ENCODE measurements at regions not wholly inside any gene's neighbourhood (a gene's known extent, or its start where the extent isn't known, plus 50 kb on each side); places are given as distances from the start of the nearest gene placed in this dataset.
"Not testable (repeated sequence)": the region's sequence is repeated elsewhere in the genome, so short reads cannot be mapped to it uniquely, and the experiment has no call there.

GRCh38 chr2:224221455-224221913 lies 180.4 kb downstream of the FAM124B start:
- DNase-seq (no peak), ATAC-seq (no peak)
- Histone ChIP-seq H3K27ac (no peak overlapping the region), H3K36me3 (no peaks in the 10 kb centered on the region), H3K9me3 (no peaks in the 10 kb centered on the region), H3K27me3 (ENCODE audit: low read depth) (no peaks in the 10 kb centered on the region), H3K4me1 (no peaks in the 10 kb centered on the region), H3K4me3 (no peak overlapping the region)
- TF ChIP-seq, protein P1, sequence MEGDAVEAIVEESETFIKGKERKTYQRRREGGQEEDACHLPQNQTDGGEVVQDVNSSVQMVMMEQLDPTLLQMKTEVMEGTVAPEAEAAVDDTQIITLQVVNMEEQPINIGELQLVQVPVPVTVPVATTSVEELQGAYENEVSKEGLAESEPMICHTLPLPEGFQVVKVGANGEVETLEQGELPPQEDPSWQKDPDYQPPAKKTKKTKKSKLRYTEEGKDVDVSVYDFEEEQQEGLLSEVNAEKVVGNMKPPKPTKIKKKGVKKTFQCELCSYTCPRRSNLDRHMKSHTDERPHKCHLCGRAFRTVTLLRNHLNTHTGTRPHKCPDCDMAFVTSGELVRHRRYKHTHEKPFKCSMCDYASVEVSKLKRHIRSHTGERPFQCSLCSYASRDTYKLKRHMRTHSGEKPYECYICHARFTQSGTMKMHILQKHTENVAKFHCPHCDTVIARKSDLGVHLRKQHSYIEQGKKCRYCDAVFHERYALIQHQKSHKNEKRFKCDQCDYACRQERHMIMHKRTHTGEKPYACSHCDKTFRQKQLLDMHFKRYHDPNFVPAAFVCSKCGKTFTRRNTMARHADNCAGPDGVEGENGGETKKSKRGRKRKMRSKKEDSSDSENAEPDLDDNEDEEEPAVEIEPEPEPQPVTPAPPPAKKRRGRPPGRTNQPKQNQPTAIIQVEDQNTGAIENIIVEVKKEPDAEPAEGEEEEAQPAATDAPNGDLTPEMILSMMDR (IDR thresholded peaks at IDR 0.05) = no peak
- intact Hi-C loops (cut with DNase I) = no loop called here

DNA sequence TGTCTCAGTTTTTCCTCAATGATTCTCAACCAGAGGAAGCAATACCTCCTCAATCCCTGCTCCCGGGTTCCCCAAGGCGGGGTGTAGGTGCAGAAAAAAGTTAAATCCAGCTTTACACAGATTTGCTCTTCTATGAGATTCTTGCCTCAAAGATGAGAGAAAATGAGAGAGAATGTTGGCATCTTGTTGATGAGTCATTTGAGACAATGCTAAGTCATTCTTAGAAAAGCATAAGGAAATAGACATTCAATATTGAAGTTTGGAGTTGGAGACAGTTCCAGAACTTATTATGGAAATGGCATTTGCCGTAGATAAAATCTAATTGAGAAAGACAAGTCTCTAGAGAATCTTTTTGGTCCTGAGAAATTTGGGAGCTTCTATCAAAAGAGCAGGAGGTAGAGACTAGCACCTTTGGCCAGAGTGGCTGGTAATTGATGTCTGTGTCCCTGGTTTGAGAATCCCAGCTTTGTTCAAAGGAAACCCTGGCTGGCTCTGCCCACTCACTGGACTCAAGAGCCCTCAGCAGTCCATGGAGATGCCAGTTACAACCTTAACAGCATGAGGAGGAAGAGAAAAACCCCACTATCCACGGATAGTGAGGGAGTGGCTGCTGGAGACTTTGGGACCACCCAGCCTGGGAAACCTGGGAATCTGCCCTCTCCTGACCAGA lies 181.2 kb downstream of the FAM124B start:
- intact Hi-C loops (cut with DNase I) = no loop called here
- no peak overlapping the region for H3K4me3 ChIP-seq
- H3K27me3 ChIP-seq (ENCODE audit: low read depth) = no peaks in the 10 kb centered on the region
- H3K9me3 ChIP-seq = no peaks in the 10 kb centered on the region
- TF ChIP-seq, protein P1 (IDR thresholded peaks at IDR 0.05) = no peak
- no peak for ATAC-seq
- H3K4me1 ChIP-seq = no peaks in the 10 kb centered on the region
- no peak overlapping the region for H3K27ac ChIP-seq
- H3K36me3 ChIP-seq = no peaks in the 10 kb centered on the region
- no peak for DNase-seq

- ATAC-seq (no peak), DNase-seq (no peak)
- Histone ChIP-seq H3K4me3 (no peak overlapping the region), H3K27ac (no peak overlapping the region), H3K36me3 (no peaks in the 10 kb centered on the region), H3K4me1 (no peaks in the 10 kb centered on the region), H3K27me3 (ENCODE audit: low read depth) (no peaks in the 10 kb centered on the region), H3K9me3 (no peaks in the 10 kb centered on the region)
- TF ChIP-seq, protein P1 (IDR thresholded peaks at IDR 0.05) = no peak
- intact Hi-C loops (cut with DNase I) = no loop called here
Observed at GRCh38 chr2:224219781-224220180, 180.7 kb upstream of the SERPINE2 start.

- Histone ChIP-seq H3K4me1 (no peaks in the 10 kb centered on the region), H3K4me3 (no peak overlapping the region), H3K9me3 (no peaks in the 10 kb centered on the region), H3K27me3 (ENCODE audit: low read depth) (no peaks in the 10 kb centered on the region), H3K36me3 (no peaks in the 10 kb centered on the region), H3K27ac (no peak overlapping the region)
- DNase-seq (no peak), ATAC-seq (peak in 1 of 2 donors; percentile 29)
- intact Hi-C loops (cut with DNase I) = no loop called here
- TF ChIP-seq, protein P1 (IDR thresholded peaks at IDR 0.05) = no peak
Observed at GRCh38 chr2:224217962-224218347, 178.9 kb upstream of the SERPINE2 start.

- no peaks in the 10 kb centered on the region for H3K27me3 ChIP-seq (ENCODE audit: low read depth)
- intact Hi-C loops (cut with DNase I) = no loop called here
- DNase-seq = no peak
- TF ChIP-seq, protein P1 (IDR thresholded peaks at IDR 0.05) = no peak
- no peak overlapping the region for H3K27ac ChIP-seq
- no peak for ATAC-seq
- no peaks in the 10 kb centered on the region for H3K4me1 ChIP-seq
- no peak overlapping the region for H3K4me3 ChIP-seq
- no peaks in the 10 kb centered on the region for H3K36me3 ChIP-seq
- H3K9me3 ChIP-seq = no peaks in the 10 kb centered on the region
Observed at GRCh38 chr2:224217233-224217961, 178.3 kb upstream of the SERPINE2 start.

DNA sequence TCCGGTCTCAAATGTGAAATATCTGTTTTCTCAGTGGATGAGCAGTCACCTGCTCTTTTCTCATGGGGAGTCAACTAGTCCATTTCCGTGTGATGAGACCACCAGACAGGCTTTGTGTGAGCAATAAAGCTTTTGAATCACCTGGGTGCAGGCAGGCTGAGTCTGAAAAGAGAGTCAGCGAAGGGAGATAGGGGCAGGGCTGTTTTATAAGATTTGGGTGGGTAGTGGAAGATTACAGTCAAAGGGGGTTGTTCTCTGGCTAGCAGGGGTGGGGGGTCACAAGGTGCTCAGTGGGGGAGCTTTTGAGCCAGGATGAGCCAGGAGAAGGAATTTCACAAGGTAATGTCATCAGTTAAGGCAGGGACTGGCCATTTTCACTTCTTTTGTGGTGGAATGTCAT lies 176.5 kb upstream of the SERPINE2 start:
- H3K27ac ChIP-seq; H3K9me3 ChIP-seq; H3K27me3 ChIP-seq (ENCODE audit: low read depth); intact Hi-C loops (cut with DNase I); DNase-seq; ATAC-seq; H3K4me3 ChIP-seq; H3K36me3 ChIP-seq; H3K4me1 ChIP-seq: not testable (repeated sequence)
